ENCODE measurements at regions not wholly inside any gene's neighbourhood (a gene's known extent, or its start where the extent isn't known, plus 50 kb on each side); places are given as distances from the start of the nearest gene placed in this dataset.

DNA sequence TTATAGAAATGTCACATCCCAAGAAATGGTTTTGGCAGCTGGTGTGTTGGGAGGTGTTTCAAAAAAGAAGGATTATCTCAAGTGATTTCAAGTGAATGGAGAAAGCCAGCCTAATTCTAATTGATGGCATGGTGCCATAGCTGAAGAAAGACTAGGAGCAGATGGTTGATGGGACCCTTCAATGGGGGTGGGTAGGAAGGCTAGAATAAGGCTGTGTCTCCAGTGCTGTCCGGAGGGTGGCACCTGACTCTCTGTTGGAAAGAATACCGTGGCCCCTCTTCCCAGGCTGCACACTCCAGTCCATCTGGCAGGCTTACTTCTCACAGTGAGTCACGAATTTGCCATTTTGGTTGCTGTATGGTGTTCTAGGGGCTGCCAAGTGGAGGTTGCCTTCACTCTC, 51.0 kb upstream of the GPR12 start:
- intact Hi-C loops (cut with DNase I): no loop called here

More for the DNA sequence above, 51.0 kb upstream of the GPR12 start:
- peaks cover 8% of the 10 kb centered on the region for H3K27me3 ChIP-seq
- WGBS, 4 donors: 79 to 88% (median 85%) methylated on average over 1 to 3 of the region's 3 CpGs
- H3K4me3 ChIP-seq: no peak overlapping the region
- TF ChIP-seq, protein P1, sequence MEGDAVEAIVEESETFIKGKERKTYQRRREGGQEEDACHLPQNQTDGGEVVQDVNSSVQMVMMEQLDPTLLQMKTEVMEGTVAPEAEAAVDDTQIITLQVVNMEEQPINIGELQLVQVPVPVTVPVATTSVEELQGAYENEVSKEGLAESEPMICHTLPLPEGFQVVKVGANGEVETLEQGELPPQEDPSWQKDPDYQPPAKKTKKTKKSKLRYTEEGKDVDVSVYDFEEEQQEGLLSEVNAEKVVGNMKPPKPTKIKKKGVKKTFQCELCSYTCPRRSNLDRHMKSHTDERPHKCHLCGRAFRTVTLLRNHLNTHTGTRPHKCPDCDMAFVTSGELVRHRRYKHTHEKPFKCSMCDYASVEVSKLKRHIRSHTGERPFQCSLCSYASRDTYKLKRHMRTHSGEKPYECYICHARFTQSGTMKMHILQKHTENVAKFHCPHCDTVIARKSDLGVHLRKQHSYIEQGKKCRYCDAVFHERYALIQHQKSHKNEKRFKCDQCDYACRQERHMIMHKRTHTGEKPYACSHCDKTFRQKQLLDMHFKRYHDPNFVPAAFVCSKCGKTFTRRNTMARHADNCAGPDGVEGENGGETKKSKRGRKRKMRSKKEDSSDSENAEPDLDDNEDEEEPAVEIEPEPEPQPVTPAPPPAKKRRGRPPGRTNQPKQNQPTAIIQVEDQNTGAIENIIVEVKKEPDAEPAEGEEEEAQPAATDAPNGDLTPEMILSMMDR (IDR thresholded peaks at IDR 0.05): no peak
- TF ChIP-seq POLR2A (IDR thresholded peaks at IDR 0.05): no peak
- no peaks in the 10 kb centered on the region for H3K9me3 ChIP-seq (replicated peaks in 1 of 3)
- DNase-seq: no peak
- H3K36me3 ChIP-seq (replicated peaks in 1 of 2): no peaks in the 10 kb centered on the region
- no peak overlapping the region for H3K27ac ChIP-seq
- no peaks in the 10 kb centered on the region for H3K4me1 ChIP-seq (replicated peaks in 1 of 2)

Small RNA genes in the stretch of these regions (small RNA-seq; reads per million reads assigned to genes)
- 0 reads per million in 2 donors for gene RPS21P8

All from adrenal gland (tissue), 9 donors.